ENCODE measurements at regions not wholly inside any gene's neighbourhood (a gene's known extent, or its start where the extent isn't known, plus 50 kb on each side); places are given as distances from the start of the nearest gene placed in this dataset.

- no peak for DNase-seq (ENCODE audit: low read depth)
- H3K4me3 ChIP-seq (ENCODE audit: low read depth, low read length) = no peak overlapping the region
- no peak for TF ChIP-seq CTCF (conservative IDR thresholded peaks at IDR 0.05; ENCODE audit: low read depth, low read length)
Measured at GRCh38 chr9:20227166-20227874, 395.0 kb downstream of the MLLT3 start.

GRCh38 chr9:20226345-20226744 lies 396.0 kb downstream of the MLLT3 start:
- no peak overlapping the region for H3K4me3 ChIP-seq (ENCODE audit: low read depth, low read length)
- no peak for DNase-seq (ENCODE audit: low read depth)
- no peak for TF ChIP-seq CTCF (conservative IDR thresholded peaks at IDR 0.05; ENCODE audit: low read depth, low read length)

- peak overlapping the region; percentile 18 for H3K4me3 ChIP-seq (ENCODE audit: low read depth, low read length)
- no peak for DNase-seq (ENCODE audit: low read depth)
- no peak for TF ChIP-seq CTCF (conservative IDR thresholded peaks at IDR 0.05; ENCODE audit: low read depth, low read length)
Measured at GRCh38 chr9:20225826-20226225, 396.5 kb downstream of the MLLT3 start.

- H3K4me3 ChIP-seq (ENCODE audit: low read depth, low read length) = no peak overlapping the region
- DNase-seq (ENCODE audit: low read depth) = no peak
- no peak for TF ChIP-seq CTCF (conservative IDR thresholded peaks at IDR 0.05; ENCODE audit: low read depth, low read length)
Measured at GRCh38 chr9:20224756-20225155, 397.5 kb downstream of the MLLT3 start.

- TF ChIP-seq CTCF (conservative IDR thresholded peaks at IDR 0.05; ENCODE audit: low read depth, low read length) = no peak
- H3K4me3 ChIP-seq (ENCODE audit: low read depth, low read length) = no peak overlapping the region
- DNase-seq (ENCODE audit: low read depth) = no peak
Measured at GRCh38 chr9:20220286-20220685, 402.0 kb downstream of the MLLT3 start.

GRCh38 chr9:20219437-20219836 lies 402.9 kb downstream of the MLLT3 start:
- no peak for TF ChIP-seq CTCF (conservative IDR thresholded peaks at IDR 0.05; ENCODE audit: low read depth, low read length)
- H3K4me3 ChIP-seq (ENCODE audit: low read depth, low read length) = no peak overlapping the region
- DNase-seq (ENCODE audit: low read depth) = peak; percentile 74

- no peak for TF ChIP-seq CTCF (conservative IDR thresholded peaks at IDR 0.05; ENCODE audit: low read depth, low read length)
- no peak for DNase-seq (ENCODE audit: low read depth)
- H3K4me3 ChIP-seq (ENCODE audit: low read depth, low read length) = no peak overlapping the region
Measured at GRCh38 chr9:20217596-20217995, 404.7 kb downstream of the MLLT3 start.
